ENCODE measurements at regions not wholly inside any gene's neighbourhood (a gene's known extent, or its start where the extent isn't known, plus 50 kb on each side); places are given as distances from the start of the nearest gene placed in this dataset.

GRCh38 chr14:62015945-62016344 is 253.7 kb downstream of the SNAPC1 start:
- no peaks in the 10 kb centered on the region for H3K36me3 ChIP-seq
- TF ChIP-seq POLR2A (IDR thresholded peaks at IDR 0.05) = no peak
- no peak for TF ChIP-seq EP300 (IDR thresholded peaks at IDR 0.05)
- TF ChIP-seq CTCF (IDR thresholded peaks at IDR 0.05) = no peak
- H3K4me3 ChIP-seq = no peak overlapping the region
- H3K9me3 ChIP-seq = no peaks in the 10 kb centered on the region
- no peak overlapping the region for H3K27ac ChIP-seq
- peak in 1 of 2 donors; percentile 20 for DNase-seq (ENCODE audit: low spot score in 2 of 2)
- H3K4me1 ChIP-seq = no peaks in the 10 kb centered on the region
- WGBS, 2 donors = 47 to 73% methylated on average over 2 of the region's 2 CpGs
- no peaks in the 10 kb centered on the region for H3K27me3 ChIP-seq

GRCh38 chr14:62017651-62018230 is 255.5 kb downstream of the SNAPC1 start:
- no peaks in the 10 kb centered on the region for H3K36me3 ChIP-seq
- WGBS, 2 donors = 78 to 85% methylated on average over 7 of the region's 7 CpGs
- no peaks in the 10 kb centered on the region for H3K9me3 ChIP-seq
- TF ChIP-seq EP300 (IDR thresholded peaks at IDR 0.05) = no peak
- no peak for TF ChIP-seq CTCF (IDR thresholded peaks at IDR 0.05)
- no peak for TF ChIP-seq POLR2A (IDR thresholded peaks at IDR 0.05)
- no peak overlapping the region for H3K27ac ChIP-seq
- no peak for DNase-seq (ENCODE audit: low spot score in 2 of 2)
- no peak overlapping the region for H3K4me3 ChIP-seq
- H3K4me1 ChIP-seq = no peaks in the 10 kb centered on the region
- no peaks in the 10 kb centered on the region for H3K27me3 ChIP-seq

- no peak overlapping the region for H3K4me3 ChIP-seq
- no peak overlapping the region for H3K27ac ChIP-seq
- no peaks in the 10 kb centered on the region for H3K9me3 ChIP-seq
- no peak for DNase-seq (ENCODE audit: low spot score in 2 of 2)
- H3K36me3 ChIP-seq = no peaks in the 10 kb centered on the region
- WGBS, 2 donors = 82 to 84% methylated on average over 5 of the region's 5 CpGs
- no peaks in the 10 kb centered on the region for H3K4me1 ChIP-seq
- no peaks in the 10 kb centered on the region for H3K27me3 ChIP-seq
- TF ChIP-seq CTCF (IDR thresholded peaks at IDR 0.05) (no peak), POLR2A (IDR thresholded peaks at IDR 0.05) (no peak), EP300 (IDR thresholded peaks at IDR 0.05) (no peak)
These were observed 256.4 kb downstream of the SNAPC1 start for GRCh38 chr14:62018606-62019005.

- H3K4me1 ChIP-seq = no peaks in the 10 kb centered on the region
- no peak overlapping the region for H3K4me3 ChIP-seq
- no peaks in the 10 kb centered on the region for H3K9me3 ChIP-seq
- H3K27ac ChIP-seq = no peak overlapping the region
- WGBS, 2 donors = 48 to 87% methylated on average over 2 of the region's 2 CpGs
- no peak for DNase-seq (ENCODE audit: low spot score in 2 of 2)
- H3K36me3 ChIP-seq = no peaks in the 10 kb centered on the region
- H3K27me3 ChIP-seq = no peaks in the 10 kb centered on the region
- TF ChIP-seq EP300 (IDR thresholded peaks at IDR 0.05) (no peak), CTCF (IDR thresholded peaks at IDR 0.05) (no peak), POLR2A (IDR thresholded peaks at IDR 0.05) (no peak)
These were observed 265.7 kb downstream of the SNAPC1 start for GRCh38 chr14:62027958-62028357.

- DNase-seq (ENCODE audit: low spot score in 2 of 2) = no peak
- H3K36me3 ChIP-seq = no peaks in the 10 kb centered on the region
- no peaks in the 10 kb centered on the region for H3K4me1 ChIP-seq
- no peaks in the 10 kb centered on the region for H3K9me3 ChIP-seq
- 84 to 87% methylated on average over 2 of the region's 2 CpGs for WGBS, 2 donors
- H3K27me3 ChIP-seq = no peaks in the 10 kb centered on the region
- TF ChIP-seq CTCF (IDR thresholded peaks at IDR 0.05) = no peak
- no peak for TF ChIP-seq EP300 (IDR thresholded peaks at IDR 0.05)
- TF ChIP-seq POLR2A (IDR thresholded peaks at IDR 0.05) = no peak
- H3K4me3 ChIP-seq = no peak overlapping the region
- H3K27ac ChIP-seq = no peak overlapping the region
These were observed 267.3 kb downstream of the SNAPC1 start for GRCh38 chr14:62029569-62029924.
